Esophagus muscularis mucosa (tissue), 4 donors: ENCODE measurements at regions not wholly inside any gene's neighbourhood (a gene's known extent, or its start where the extent isn't known, plus 50 kb on each side); places are given as distances from the start of the nearest gene placed in this dataset.
A peak's percentile ranks its signal among the peaks of the same experiment; 100 is the strongest.

Experiments used
- DNase-seq: peaks from one replicate; pipeline ENCODE4 v3.0.0-alpha.2; 2017; ENCODE audit errors: extremely low spot score
- H3K27ac ChIP-seq, 4 donors: fragments of 200-600 bp; sonication (generic); replicated peaks in 1 of 4; 1 replicate in 3 of 4; 2 replicates in 1 of 4; pipeline ENCODE4 v1.5.1; 2016 to 2019; ENCODE audit warnings: mild to moderate bottlenecking in 1 of 4
- H3K27me3 ChIP-seq, 4 donors: fragments of 200-600 bp; sonication (generic); one replicate each; pipeline versions ENCODE4 v1.5.1 to v1.6.0; 2016 to 2019
- H3K36me3 ChIP-seq, 4 donors: fragments of 200-600 bp; sonication (generic); one replicate each; pipeline ENCODE4 v1.5.1; 2016 to 2019
- H3K4me1 ChIP-seq, 4 donors: fragments of 200-600 bp; sonication (generic); one replicate each; pipeline ENCODE4 v1.5.1; 2016 to 2019
- H3K4me3 ChIP-seq, 4 donors: fragments of 200-600 bp; sonication (generic); 1 replicate in 2 of 4; 2 replicates in 2 of 4; pipeline ENCODE4 v1.5.1; 2016 to 2019; ENCODE audit warnings: mild to moderate bottlenecking in 4 of 4, moderate library complexity in 1 of 4
- H3K9me3 ChIP-seq, 4 donors: fragments of 200-600 bp; sonication (generic); 1 replicate in 3 of 4; 2 replicates in 1 of 4; pipeline ENCODE4 v1.5.1; 2016 to 2019
- EP300 ChIP-seq: sonication (generic); formaldehyde crosslinking; IDR thresholded peaks from one replicate; pipeline ENCODE4 v1.6.1; 2017; ENCODE audit warnings: antibody characterized with exemption
- POLR2A ChIP-seq: fragments of 450-650 bp; IDR thresholded peaks from one replicate; pipeline ENCODE4 v1.6.1; 2017; ENCODE audit warnings: antibody characterized with exemption, moderate library complexity, mild to moderate bottlenecking, low read depth
- POLR2AphosphoS5 ChIP-seq, 2 donors: sonication (generic); formaldehyde crosslinking; IDR thresholded peaks; one replicate each; pipeline ENCODE4 v1.6.1; 2017; ENCODE audit warnings: antibody characterized with exemption in 2 of 2
- WGBS: methylation state at CpG from one replicate; pipeline ENCODE4 v1.1.5; 2018; 5-methylcytosine and 5-hydroxymethylcytosine counted together
- intact Hi-C: fragments of 100-400 bp; cut with DNase I; formaldehyde crosslinking; loops from one replicate; pipeline ENCODE4 v1.15.1; 2023
- TF ChIP-seq, protein P1 (sequence below), 3 experiments: fragments of 200-600 bp in 2 of 3; fragments of 450-650 bp in 1 of 3; sonication (generic) in 2 of 3; IDR thresholded peaks; one replicate each; pipeline ENCODE4 v1.5.1; 2017 to 2019; ENCODE audit warnings: antibody characterized with exemption in 3 of 3, mild to moderate bottlenecking in 2 of 3, moderate library complexity in 1 of 3

DNA sequence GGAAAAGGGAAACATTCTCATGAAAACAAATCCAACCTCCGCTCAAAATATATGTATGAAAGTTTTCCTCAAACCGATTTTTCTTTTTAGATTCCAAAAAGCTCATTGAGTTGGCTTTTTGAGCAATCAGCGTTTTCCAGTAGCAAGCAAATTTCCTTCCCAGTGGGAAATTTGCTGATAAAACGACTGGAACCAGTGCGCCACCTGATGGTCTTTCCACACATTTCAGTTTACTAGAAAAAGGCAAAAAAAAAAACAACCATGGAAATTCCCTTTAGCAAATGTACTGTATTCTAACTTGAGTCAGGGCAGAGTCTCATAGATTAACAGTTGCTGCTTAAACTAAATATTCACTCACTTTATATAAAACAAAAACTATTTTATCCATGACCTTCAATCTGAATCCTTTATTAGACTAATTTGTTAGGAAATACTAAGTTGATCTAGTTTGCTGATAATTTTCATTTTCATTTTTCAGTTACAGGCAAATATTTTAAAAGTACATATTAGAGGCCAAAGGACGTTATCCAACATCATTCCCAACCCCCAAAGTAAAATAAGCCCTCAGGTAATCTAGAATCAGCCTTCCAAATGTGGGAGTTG lies 271.5 kb downstream of the FOXA2 start:
- H3K27ac ChIP-seq = no peak overlapping the region
- H3K4me1 ChIP-seq = no peaks in the 10 kb centered on the region
- H3K4me3 ChIP-seq = no peak overlapping the region
- WGBS = 2% methylated on average over 6 of the region's 6 CpGs
- no peak for DNase-seq
- TF ChIP-seq, protein P1, sequence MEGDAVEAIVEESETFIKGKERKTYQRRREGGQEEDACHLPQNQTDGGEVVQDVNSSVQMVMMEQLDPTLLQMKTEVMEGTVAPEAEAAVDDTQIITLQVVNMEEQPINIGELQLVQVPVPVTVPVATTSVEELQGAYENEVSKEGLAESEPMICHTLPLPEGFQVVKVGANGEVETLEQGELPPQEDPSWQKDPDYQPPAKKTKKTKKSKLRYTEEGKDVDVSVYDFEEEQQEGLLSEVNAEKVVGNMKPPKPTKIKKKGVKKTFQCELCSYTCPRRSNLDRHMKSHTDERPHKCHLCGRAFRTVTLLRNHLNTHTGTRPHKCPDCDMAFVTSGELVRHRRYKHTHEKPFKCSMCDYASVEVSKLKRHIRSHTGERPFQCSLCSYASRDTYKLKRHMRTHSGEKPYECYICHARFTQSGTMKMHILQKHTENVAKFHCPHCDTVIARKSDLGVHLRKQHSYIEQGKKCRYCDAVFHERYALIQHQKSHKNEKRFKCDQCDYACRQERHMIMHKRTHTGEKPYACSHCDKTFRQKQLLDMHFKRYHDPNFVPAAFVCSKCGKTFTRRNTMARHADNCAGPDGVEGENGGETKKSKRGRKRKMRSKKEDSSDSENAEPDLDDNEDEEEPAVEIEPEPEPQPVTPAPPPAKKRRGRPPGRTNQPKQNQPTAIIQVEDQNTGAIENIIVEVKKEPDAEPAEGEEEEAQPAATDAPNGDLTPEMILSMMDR (IDR thresholded peaks at IDR 0.05) = peak; percentile 39 to 71 (median 62)
- TF ChIP-seq EP300 = no peak
- H3K36me3 ChIP-seq = no peaks in the 10 kb centered on the region
- no peaks in the 10 kb centered on the region for H3K9me3 ChIP-seq
- intact Hi-C loops = loop anchor here (5.0 kb wide), 1 partner anchor 596 kb away; no protein-coding TSS in a partner anchor
- no peaks in the 10 kb centered on the region for H3K27me3 ChIP-seq

DNA sequence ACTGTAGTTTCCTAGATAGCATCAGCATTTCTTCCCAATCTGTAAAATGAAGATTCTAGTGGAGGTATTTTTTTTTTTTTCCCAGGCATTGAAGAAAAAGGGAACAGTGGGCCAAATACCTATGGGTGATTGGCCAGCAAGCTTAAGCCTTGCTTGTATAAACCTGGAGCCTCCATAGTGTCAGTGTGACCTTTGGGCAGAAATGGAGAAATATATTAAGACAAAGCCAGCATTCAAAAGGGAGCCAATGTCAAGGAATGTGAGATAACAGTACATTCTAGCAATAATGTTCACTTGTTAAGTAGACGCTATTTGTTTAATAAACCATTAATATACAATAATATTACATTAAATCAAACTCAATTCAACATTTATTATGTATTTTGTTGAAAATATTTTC lies 275.4 kb downstream of the FOXA2 start:
- TF ChIP-seq, protein P1 (IDR thresholded peaks at IDR 0.05) = no peak
- TF ChIP-seq POLR2AphosphoS5 (IDR thresholded peaks at IDR 0.05) = no peak
- intact Hi-C loops = no loop called here
- Histone ChIP-seq H3K36me3 (no peaks in the 10 kb centered on the region), H3K27ac (no peak overlapping the region), H3K9me3 (no peaks in the 10 kb centered on the region), H3K4me1 (no peaks in the 10 kb centered on the region), H3K27me3 (no peaks in the 10 kb centered on the region), H3K4me3 (no peak overlapping the region)
- 72% methylated on average over 1 of the region's 1 CpG for WGBS
- no peak for DNase-seq

DNA sequence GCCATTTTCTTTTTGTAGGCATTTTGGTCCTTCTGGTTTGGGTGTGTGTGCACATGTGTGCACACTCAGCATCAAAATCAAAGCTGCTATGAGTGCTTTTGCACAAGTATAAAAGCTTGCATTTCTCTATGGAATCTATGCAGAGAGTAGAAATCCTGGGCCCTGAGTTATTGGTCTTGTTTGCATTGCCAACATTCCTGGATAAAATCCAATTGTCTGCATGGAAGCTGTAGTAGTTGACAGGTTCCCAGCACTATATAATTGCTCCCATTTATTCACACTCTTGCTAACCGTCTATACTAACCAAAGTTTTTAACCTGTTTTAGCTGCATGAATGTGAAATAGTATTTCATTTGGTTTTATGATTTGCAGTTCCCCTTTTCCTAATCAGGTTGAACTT lies 277.0 kb downstream of the FOXA2 start:
- intact Hi-C loops = no loop called here

DNA sequence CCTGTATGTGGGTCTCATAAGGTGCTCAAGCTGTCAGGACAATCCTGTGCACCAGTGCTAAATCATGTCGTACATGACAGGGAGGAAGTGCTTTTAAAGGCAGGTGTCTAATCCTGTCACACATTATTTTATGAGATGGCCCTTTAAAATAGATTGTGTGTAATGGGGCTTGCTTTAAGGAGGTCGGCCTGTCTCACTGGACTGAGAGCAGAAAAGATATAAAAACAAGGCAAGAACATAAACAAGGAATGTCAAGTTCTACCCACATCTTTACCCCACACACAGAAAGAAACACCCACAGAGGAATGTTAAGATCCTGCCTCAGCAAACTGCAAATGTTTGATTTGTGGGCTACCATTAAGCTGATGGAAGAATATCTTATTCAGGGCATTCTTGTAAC lies 279.0 kb downstream of the FOXA2 start:
- no peaks in the 10 kb centered on the region for H3K36me3 ChIP-seq
- 74% methylated on average over 2 of the region's 2 CpGs for WGBS
- TF ChIP-seq POLR2AphosphoS5 (IDR thresholded peaks at IDR 0.05) (no peak), POLR2A (no peak), EP300 (no peak)
- TF ChIP-seq, protein P1 (IDR thresholded peaks at IDR 0.05) = no peak
- no peak overlapping the region for H3K4me3 ChIP-seq
- intact Hi-C loops = no loop called here
- no peak overlapping the region for H3K27ac ChIP-seq
- no peaks in the 10 kb centered on the region for H3K4me1 ChIP-seq
- no peaks in the 10 kb centered on the region for H3K27me3 ChIP-seq
- no peak for DNase-seq
- no peaks in the 10 kb centered on the region for H3K9me3 ChIP-seq

More for the DNA sequence above, 277.0 kb downstream of the FOXA2 start:
- TF ChIP-seq, protein P1 (IDR thresholded peaks at IDR 0.05) = no peak
- no peak for TF ChIP-seq POLR2A
- TF ChIP-seq EP300 = no peak
- no peak for TF ChIP-seq POLR2AphosphoS5 (IDR thresholded peaks at IDR 0.05)
- no peak for DNase-seq
- WGBS = 18% methylated on average over 1 of the region's 1 CpG
- no peaks in the 10 kb centered on the region for H3K4me1 ChIP-seq
- no peak overlapping the region for H3K4me3 ChIP-seq
- H3K36me3 ChIP-seq = no peaks in the 10 kb centered on the region
- H3K27me3 ChIP-seq = no peaks in the 10 kb centered on the region
- H3K27ac ChIP-seq = no peak overlapping the region
- no peaks in the 10 kb centered on the region for H3K9me3 ChIP-seq

- no peak for DNase-seq
- no peak overlapping the region for H3K27ac ChIP-seq
- H3K27me3 ChIP-seq = no peaks in the 10 kb centered on the region
- intact Hi-C loops = no loop called here
- no peak overlapping the region for H3K4me3 ChIP-seq
- 66% methylated on average over 3 of the region's 3 CpGs for WGBS
- H3K9me3 ChIP-seq = no peaks in the 10 kb centered on the region
- no peaks in the 10 kb centered on the region for H3K36me3 ChIP-seq
- no peak for TF ChIP-seq EP300
- TF ChIP-seq POLR2A = no peak
- TF ChIP-seq, protein P1 (IDR thresholded peaks at IDR 0.05) = no peak
- no peak for TF ChIP-seq POLR2AphosphoS5 (IDR thresholded peaks at IDR 0.05)
- H3K4me1 ChIP-seq = no peaks in the 10 kb centered on the region
Measured at GRCh38 chr20:22303523-22303922, 280.8 kb downstream of the FOXA2 start.
